ENCODE measurements at regions not wholly inside any gene's neighbourhood (a gene's known extent, or its start where the extent isn't known, plus 50 kb on each side); places are given as distances from the start of the nearest gene placed in this dataset.

DNA sequence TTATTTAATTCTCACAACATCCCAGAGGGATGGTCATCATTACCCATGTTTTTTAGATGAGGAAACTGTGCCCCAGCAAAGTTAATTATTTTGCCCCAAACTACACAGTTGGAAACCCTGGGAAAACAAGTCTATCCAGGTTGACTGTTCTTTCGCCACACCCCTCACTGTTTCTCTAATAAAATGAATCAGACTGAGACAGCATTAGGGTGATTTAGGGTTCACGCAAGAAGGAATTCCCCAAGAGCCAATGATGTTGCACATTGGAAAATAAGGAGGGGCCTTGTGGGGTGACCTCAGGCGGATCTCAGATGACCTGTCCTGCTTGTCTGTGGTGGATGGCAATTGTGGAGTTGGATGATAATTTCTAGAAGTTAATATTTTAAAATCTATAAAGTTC, 135.7 kb upstream of the TBX20 start:
- Histone ChIP-seq H3K36me3 (ENCODE audit: control insufficient read depth, insufficient read depth, low read length) (no peaks in the 10 kb centered on the region), H3K27me3 (replicated peaks; ENCODE audit: control insufficient read depth, insufficient read depth, low read length) (no peaks in the 10 kb centered on the region; the same call in none of the 2 replicates), H3K4me3 (replicated peaks; ENCODE audit: low read depth, low read length) (no peak overlapping the region)
- TF ChIP-seq, protein P1, sequence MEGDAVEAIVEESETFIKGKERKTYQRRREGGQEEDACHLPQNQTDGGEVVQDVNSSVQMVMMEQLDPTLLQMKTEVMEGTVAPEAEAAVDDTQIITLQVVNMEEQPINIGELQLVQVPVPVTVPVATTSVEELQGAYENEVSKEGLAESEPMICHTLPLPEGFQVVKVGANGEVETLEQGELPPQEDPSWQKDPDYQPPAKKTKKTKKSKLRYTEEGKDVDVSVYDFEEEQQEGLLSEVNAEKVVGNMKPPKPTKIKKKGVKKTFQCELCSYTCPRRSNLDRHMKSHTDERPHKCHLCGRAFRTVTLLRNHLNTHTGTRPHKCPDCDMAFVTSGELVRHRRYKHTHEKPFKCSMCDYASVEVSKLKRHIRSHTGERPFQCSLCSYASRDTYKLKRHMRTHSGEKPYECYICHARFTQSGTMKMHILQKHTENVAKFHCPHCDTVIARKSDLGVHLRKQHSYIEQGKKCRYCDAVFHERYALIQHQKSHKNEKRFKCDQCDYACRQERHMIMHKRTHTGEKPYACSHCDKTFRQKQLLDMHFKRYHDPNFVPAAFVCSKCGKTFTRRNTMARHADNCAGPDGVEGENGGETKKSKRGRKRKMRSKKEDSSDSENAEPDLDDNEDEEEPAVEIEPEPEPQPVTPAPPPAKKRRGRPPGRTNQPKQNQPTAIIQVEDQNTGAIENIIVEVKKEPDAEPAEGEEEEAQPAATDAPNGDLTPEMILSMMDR (IDR thresholded peaks at IDR 0.05; ENCODE audit: insufficient read depth, low read length, poor library complexity, severe bottlenecking): no peak
- no peak for DNase-seq (ENCODE audit: extremely low read depth, insufficient read length)

- H3K27me3 ChIP-seq (replicated peaks; ENCODE audit: control insufficient read depth, insufficient read depth, low read length): no peaks in the 10 kb centered on the region; the same call in none of the 2 replicates
- no peaks in the 10 kb centered on the region for H3K36me3 ChIP-seq (ENCODE audit: control insufficient read depth, insufficient read depth, low read length)
- TF ChIP-seq, protein P1 (IDR thresholded peaks at IDR 0.05; ENCODE audit: insufficient read depth, low read length, poor library complexity, severe bottlenecking): no peak
- no peak for DNase-seq (ENCODE audit: extremely low read depth, insufficient read length)
- no peak overlapping the region for H3K4me3 ChIP-seq (replicated peaks; ENCODE audit: low read depth, low read length)
Measured at GRCh38 chr7:35386816-35387706, 133.2 kb upstream of the TBX20 start.

DNA sequence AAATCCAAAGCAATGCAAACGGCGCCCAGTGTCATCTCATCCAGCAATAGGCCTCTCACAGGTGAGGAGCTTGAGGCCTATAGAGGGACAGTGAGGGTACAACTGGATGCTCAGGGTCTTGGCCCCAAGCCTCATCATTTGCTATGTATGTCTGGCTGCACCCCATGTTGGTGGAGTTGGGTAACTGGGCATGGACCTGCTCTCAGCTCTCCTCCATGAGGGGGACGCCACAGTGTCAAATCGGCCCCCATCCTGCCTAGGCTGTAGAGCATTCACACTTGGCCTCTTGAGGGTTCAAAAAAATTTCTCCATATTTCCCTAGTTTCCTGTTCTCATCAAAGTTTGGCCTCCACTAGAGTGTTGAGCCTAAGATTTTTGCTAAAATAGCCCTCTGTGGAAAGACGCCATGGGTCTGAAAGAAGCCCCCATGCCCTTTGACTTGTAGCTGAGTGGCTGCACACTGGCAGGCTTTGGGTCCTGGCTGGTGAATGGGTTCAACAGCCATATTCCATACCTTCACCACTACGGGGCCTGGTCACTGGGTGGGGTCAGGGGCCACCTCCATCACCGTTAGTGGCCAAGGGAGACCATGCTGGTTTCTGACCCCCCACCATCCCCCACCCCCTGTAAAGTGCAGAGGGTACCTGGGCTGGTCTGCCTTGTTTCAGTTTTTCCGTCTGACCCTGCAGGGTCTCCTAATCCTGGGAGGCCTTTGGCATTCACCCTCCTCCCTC, 132.3 kb upstream of the TBX20 start:
- DNase-seq (ENCODE audit: extremely low read depth, insufficient read length): no peak
- TF ChIP-seq, protein P1 (IDR thresholded peaks at IDR 0.05; ENCODE audit: insufficient read depth, low read length, poor library complexity, severe bottlenecking): no peak

GRCh38 chr7:35384761-35385700, 131.1 kb upstream of the TBX20 start:
- TF ChIP-seq, protein P1 (IDR thresholded peaks at IDR 0.05; ENCODE audit: insufficient read depth, low read length, poor library complexity, severe bottlenecking): no peak
- H3K36me3 ChIP-seq (ENCODE audit: control insufficient read depth, insufficient read depth, low read length): no peaks in the 10 kb centered on the region
- no peak for DNase-seq (ENCODE audit: extremely low read depth, insufficient read length)
- H3K4me3 ChIP-seq (replicated peaks; ENCODE audit: low read depth, low read length): no peak overlapping the region
- H3K27me3 ChIP-seq (replicated peaks; ENCODE audit: control insufficient read depth, insufficient read depth, low read length): no peaks in the 10 kb centered on the region; the same call in none of the 2 replicates

More for the DNA sequence above, 132.3 kb upstream of the TBX20 start:
- Histone ChIP-seq H3K27me3 (replicated peaks; ENCODE audit: control insufficient read depth, insufficient read depth, low read length) (no peaks in the 10 kb centered on the region; the same call in none of the 2 replicates), H3K4me3 (replicated peaks; ENCODE audit: low read depth, low read length) (no peak overlapping the region), H3K36me3 (ENCODE audit: control insufficient read depth, insufficient read depth, low read length) (no peaks in the 10 kb centered on the region)

DNA sequence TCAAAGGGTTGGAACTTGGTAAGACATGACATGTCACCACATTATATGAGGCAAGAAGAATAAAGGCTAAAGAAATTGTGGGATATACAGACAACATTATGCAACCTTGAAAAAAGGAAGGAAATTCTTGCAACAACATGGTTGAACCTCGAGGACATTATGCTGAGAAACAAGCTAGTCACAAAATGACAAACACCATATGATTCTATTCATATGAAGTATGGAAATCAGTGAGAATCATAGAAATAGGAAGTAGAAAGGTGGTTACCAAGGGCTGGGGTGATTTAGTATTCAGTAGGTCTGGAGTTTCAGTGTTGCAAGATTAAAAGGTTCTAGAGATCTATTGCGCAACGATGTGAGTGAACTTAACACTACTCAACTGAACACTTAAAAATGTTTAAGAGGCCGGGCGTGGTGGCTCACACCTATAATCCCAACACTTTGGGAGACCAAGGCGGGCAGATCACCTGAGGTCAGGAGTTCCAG, 126.9 kb upstream of the TBX20 start:
- Histone ChIP-seq H3K27me3 (replicated peaks; ENCODE audit: control insufficient read depth, insufficient read depth, low read length) (no peaks in the 10 kb centered on the region), H3K36me3 (ENCODE audit: control insufficient read depth, insufficient read depth, low read length) (no peaks in the 10 kb centered on the region), H3K4me3 (replicated peaks; ENCODE audit: low read depth, low read length) (no peak overlapping the region)
- TF ChIP-seq, protein P1 (IDR thresholded peaks at IDR 0.05; ENCODE audit: insufficient read depth, low read length, poor library complexity, severe bottlenecking): no peak
- no peak for DNase-seq (ENCODE audit: extremely low read depth, insufficient read length)

Measured in GM06990 (cell line).